ENCODE measurements at regions not wholly inside any gene's neighbourhood (a gene's known extent, or its start where the extent isn't known, plus 50 kb on each side); places are given as distances from the start of the nearest gene placed in this dataset.

GRCh38 chr10:110437351-110437605 lies 60.4 kb upstream of the DUSP5 start:
- H3K27me3 Mint-ChIP-seq (ENCODE audit: insufficient read depth, low read depth, poor library complexity): peaks cover 4% of the 10 kb centered on the region

More at GRCh38 chr10:110437351-110437605, 60.4 kb upstream of the DUSP5 start:
- H3K4me3 ChIP-seq: no peak overlapping the region
- no peaks in the 10 kb centered on the region for H3K9me2 ChIP-seq (ENCODE audit: insufficient read depth)
- Mint-ChIP-seq H3K27ac (no peak overlapping the region), H3K36me3 (ENCODE audit: low read depth) (no peaks in the 10 kb centered on the region), H3K9me3 (no peaks in the 10 kb centered on the region), H3K4me1 (peaks cover 14% of the 10 kb centered on the region), H3K4me3 (no peak overlapping the region)
- H3K79me2 ChIP-seq (replicated peaks; ENCODE audit: insufficient read depth): no peaks in the 10 kb centered on the region
- no peaks in the 10 kb centered on the region for H4K20me1 ChIP-seq (replicated peaks; ENCODE audit: insufficient read depth)
- no peaks in the 10 kb centered on the region for H3K36me3 ChIP-seq (ENCODE audit: insufficient read depth)
- H2AFZ ChIP-seq: no peak overlapping the region
- DNase-seq (ENCODE audit: low spot score) (no peak), ATAC-seq (no peak)
- H3K27me3 ChIP-seq (ENCODE audit: insufficient read depth): no peaks in the 10 kb centered on the region
- no peaks in the 10 kb centered on the region for H3K4me1 ChIP-seq (ENCODE audit: insufficient read depth)
- no peak overlapping the region for H3K27ac ChIP-seq (ENCODE audit: low read depth)
- TF ChIP-seq NANOG (IDR thresholded peaks at IDR 0.05; ENCODE audit: borderline replicate concordance): no peak
- TF ChIP-seq, protein P1, sequence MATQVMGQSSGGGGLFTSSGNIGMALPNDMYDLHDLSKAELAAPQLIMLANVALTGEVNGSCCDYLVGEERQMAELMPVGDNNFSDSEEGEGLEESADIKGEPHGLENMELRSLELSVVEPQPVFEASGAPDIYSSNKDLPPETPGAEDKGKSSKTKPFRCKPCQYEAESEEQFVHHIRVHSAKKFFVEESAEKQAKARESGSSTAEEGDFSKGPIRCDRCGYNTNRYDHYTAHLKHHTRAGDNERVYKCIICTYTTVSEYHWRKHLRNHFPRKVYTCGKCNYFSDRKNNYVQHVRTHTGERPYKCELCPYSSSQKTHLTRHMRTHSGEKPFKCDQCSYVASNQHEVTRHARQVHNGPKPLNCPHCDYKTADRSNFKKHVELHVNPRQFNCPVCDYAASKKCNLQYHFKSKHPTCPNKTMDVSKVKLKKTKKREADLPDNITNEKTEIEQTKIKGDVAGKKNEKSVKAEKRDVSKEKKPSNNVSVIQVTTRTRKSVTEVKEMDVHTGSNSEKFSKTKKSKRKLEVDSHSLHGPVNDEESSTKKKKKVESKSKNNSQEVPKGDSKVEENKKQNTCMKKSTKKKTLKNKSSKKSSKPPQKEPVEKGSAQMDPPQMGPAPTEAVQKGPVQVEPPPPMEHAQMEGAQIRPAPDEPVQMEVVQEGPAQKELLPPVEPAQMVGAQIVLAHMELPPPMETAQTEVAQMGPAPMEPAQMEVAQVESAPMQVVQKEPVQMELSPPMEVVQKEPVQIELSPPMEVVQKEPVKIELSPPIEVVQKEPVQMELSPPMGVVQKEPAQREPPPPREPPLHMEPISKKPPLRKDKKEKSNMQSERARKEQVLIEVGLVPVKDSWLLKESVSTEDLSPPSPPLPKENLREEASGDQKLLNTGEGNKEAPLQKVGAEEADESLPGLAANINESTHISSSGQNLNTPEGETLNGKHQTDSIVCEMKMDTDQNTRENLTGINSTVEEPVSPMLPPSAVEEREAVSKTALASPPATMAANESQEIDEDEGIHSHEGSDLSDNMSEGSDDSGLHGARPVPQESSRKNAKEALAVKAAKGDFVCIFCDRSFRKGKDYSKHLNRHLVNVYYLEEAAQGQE (IDR thresholded peaks at IDR 0.05; ENCODE audit: unreplicated experiment): no peak
- no peak for TF ChIP-seq JUNB (IDR thresholded peaks at IDR 0.05; ENCODE audit: unreplicated experiment)
- no peak for TF ChIP-seq EZH2phosphoT487 (IDR thresholded peaks at IDR 0.05; ENCODE audit: unreplicated experiment)
- TF ChIP-seq STAT1 (IDR thresholded peaks at IDR 0.05; ENCODE audit: unreplicated experiment): no peak
- no peak for TF ChIP-seq EZH2 (IDR thresholded peaks at IDR 0.05; ENCODE audit: low read depth, unreplicated experiment)
- no peak for TF ChIP-seq ETS1 (IDR thresholded peaks at IDR 0.05)
- TF ChIP-seq ZNF331 (CRISPR knock-in tag; IDR thresholded peaks at IDR 0.05; ENCODE audit: low read depth): no peak
- no peak for TF ChIP-seq POLR2AphosphoS5 (IDR thresholded peaks at IDR 0.05; ENCODE audit: low read depth)
- no peak for TF ChIP-seq CTCF (conservative IDR thresholded peaks at IDR 0.05; ENCODE audit: low read depth in 2 of 2)
- TF ChIP-seq, protein P2, sequence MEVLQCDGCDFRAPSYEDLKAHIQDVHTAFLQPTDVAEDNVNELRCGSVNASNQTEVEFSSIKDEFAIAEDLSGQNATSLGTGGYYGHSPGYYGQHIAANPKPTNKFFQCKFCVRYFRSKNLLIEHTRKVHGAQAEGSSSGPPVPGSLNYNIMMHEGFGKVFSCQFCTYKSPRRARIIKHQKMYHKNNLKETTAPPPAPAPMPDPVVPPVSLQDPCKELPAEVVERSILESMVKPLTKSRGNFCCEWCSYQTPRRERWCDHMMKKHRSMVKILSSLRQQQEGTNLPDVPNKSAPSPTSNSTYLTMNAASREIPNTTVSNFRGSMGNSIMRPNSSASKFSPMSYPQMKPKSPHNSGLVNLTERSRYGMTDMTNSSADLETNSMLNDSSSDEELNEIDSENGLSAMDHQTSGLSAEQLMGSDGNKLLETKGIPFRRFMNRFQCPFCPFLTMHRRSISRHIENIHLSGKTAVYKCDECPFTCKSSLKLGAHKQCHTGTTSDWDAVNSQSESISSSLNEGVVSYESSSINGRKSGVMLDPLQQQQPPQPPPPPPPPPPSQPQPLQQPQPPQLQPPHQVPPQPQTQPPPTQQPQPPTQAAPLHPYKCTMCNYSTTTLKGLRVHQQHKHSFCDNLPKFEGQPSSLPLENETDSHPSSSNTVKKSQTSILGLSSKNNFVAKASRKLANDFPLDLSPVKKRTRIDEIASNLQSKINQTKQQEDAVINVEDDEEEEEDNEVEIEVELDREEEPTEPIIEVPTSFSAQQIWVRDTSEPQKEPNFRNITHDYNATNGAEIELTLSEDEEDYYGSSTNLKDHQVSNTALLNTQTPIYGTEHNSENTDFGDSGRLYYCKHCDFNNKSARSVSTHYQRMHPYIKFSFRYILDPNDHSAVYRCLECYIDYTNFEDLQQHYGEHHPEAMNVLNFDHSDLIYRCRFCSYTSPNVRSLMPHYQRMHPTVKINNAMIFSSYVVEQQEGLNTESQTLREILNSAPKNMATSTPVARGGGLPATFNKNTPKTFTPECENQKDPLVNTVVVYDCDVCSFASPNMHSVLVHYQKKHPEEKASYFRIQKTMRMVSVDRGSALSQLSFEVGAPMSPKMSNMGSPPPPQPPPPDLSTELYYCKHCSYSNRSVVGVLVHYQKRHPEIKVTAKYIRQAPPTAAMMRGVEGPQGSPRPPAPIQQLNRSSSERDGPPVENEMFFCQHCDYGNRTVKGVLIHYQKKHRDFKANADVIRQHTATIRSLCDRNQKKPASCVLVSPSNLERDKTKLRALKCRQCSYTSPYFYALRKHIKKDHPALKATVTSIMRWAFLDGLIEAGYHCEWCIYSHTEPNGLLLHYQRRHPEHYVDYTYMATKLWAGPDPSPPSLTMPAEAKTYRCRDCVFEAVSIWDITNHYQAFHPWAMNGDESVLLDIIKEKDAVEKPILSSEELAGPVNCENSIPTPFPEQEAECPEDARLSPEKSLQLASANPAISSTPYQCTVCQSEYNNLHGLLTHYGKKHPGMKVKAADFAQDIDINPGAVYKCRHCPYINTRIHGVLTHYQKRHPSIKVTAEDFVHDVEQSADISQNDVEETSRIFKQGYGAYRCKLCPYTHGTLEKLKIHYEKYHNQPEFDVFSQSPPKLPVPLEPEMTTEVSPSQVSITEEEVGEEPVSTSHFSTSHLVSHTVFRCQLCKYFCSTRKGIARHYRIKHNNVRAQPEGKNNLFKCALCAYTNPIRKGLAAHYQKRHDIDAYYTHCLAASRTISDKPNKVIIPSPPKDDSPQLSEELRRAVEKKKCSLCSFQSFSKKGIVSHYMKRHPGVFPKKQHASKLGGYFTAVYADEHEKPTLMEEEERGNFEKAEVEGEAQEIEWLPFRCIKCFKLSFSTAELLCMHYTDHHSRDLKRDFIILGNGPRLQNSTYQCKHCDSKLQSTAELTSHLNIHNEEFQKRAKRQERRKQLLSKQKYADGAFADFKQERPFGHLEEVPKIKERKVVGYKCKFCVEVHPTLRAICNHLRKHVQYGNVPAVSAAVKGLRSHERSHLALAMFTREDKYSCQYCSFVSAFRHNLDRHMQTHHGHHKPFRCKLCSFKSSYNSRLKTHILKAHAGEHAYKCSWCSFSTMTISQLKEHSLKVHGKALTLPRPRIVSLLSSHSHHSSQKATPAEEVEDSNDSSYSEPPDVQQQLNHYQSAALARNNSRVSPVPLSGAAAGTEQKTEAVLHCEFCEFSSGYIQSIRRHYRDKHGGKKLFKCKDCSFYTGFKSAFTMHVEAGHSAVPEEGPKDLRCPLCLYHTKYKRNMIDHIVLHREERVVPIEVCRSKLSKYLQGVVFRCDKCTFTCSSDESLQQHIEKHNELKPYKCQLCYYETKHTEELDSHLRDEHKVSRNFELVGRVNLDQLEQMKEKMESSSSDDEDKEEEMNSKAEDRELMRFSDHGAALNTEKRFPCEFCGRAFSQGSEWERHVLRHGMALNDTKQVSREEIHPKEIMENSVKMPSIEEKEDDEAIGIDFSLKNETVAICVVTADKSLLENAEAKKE (CRISPR knock-in tag; IDR thresholded peaks at IDR 0.05): no peak
- TF ChIP-seq CREB1 (CRISPR knock-in tag; IDR thresholded peaks at IDR 0.05; ENCODE audit: low read depth): no peak
- no peak for TF ChIP-seq ZNF114 (CRISPR knock-in tag; IDR thresholded peaks at IDR 0.05)
- no peaks in the 10 kb centered on the region for H3F3A ChIP-seq (replicated peaks; ENCODE audit: low read depth)
- no peak overlapping the region for H3K4me2 ChIP-seq

All from GM23338 (cell line).